WTC11 (cell line): ENCODE measurements at regions not wholly inside any gene's neighbourhood (a gene's known extent, or its start where the extent isn't known, plus 50 kb on each side); places are given as distances from the start of the nearest gene placed in this dataset.
"Not testable (repeated sequence)": the region's sequence is repeated elsewhere in the genome, so short reads cannot be mapped to it uniquely, and the experiment has no call there.

Source experiments
- ATF3 ChIP-seq: sonication (generic); formaldehyde crosslinking; conservative IDR thresholded peaks from 2 replicates; pipeline ENCODE4 v1.8.1; 2022; ENCODE audit warnings: mild to moderate bottlenecking, missing genetic modification reagents
- ATF6 ChIP-seq: sonication (generic); formaldehyde crosslinking; IDR thresholded peaks from 2 replicates; pipeline ENCODE4 v1.8.1; 2023; ENCODE audit warnings: mild to moderate bottlenecking, missing genetic modification reagents
- CTCF ChIP-seq: fragments of 200-600 bp; IDR thresholded peaks from 2 replicates; pipeline ENCODE4 v1.8.0; 2022; ENCODE audit warnings: antibody characterized with exemption
- ETV6 ChIP-seq: sonication (generic); formaldehyde crosslinking; IDR thresholded peaks from 2 replicates; pipeline ENCODE4 v1.8.1; 2022; ENCODE audit warnings: mild to moderate bottlenecking, missing genetic modification reagents
- MAX ChIP-seq: sonication (generic); formaldehyde crosslinking; IDR thresholded peaks from 2 replicates; pipeline ENCODE4 v1.8.0; 2022; ENCODE audit warnings: mild to moderate bottlenecking, missing genetic modification reagents
- MLX ChIP-seq: sonication (generic); formaldehyde crosslinking; IDR thresholded peaks from 2 replicates; pipeline ENCODE4 v1.8.1; 2023; ENCODE audit warnings: mild to moderate bottlenecking, missing genetic modification reagents, moderate library complexity
- NFYB ChIP-seq: sonication (generic); formaldehyde crosslinking; conservative IDR thresholded peaks from 2 replicates; pipeline ENCODE4 v1.8.0; 2022; ENCODE audit warnings: low read depth, missing genetic modification reagents
- TCF7 ChIP-seq: sonication (generic); formaldehyde crosslinking; IDR thresholded peaks from 2 replicates; pipeline ENCODE4 v1.8.0; 2022; ENCODE audit warnings: mild to moderate bottlenecking, low read depth, missing genetic modification reagents, moderate library complexity
- TEAD1 ChIP-seq: sonication (generic); formaldehyde crosslinking; IDR thresholded peaks from 2 replicates; pipeline ENCODE4 v1.8.0; 2022; ENCODE audit warnings: mild to moderate bottlenecking, missing genetic modification reagents
- TEAD4 ChIP-seq: sonication (generic); formaldehyde crosslinking; IDR thresholded peaks from 2 replicates; pipeline ENCODE4 v1.8.0; 2022; ENCODE audit warnings: mild to moderate bottlenecking, missing genetic modification reagents
- USF2 ChIP-seq: sonication (generic); formaldehyde crosslinking; IDR thresholded peaks from 2 replicates; pipeline ENCODE4 v1.8.1; 2023; ENCODE audit warnings: mild to moderate bottlenecking, missing genetic modification reagents, moderate library complexity
- ZBTB21 ChIP-seq: sonication (generic); formaldehyde crosslinking; IDR thresholded peaks from 2 replicates; pipeline ENCODE4 v1.8.1; 2023; ENCODE audit warnings: mild to moderate bottlenecking, missing genetic modification reagents, borderline replicate concordance
- ZNF138 ChIP-seq: sonication (generic); formaldehyde crosslinking; conservative IDR thresholded peaks from 2 replicates; pipeline ENCODE4 v1.8.1; 2022; ENCODE audit warnings: mild to moderate bottlenecking, moderate library complexity, missing genetic modification reagents
- ZNF232 ChIP-seq: sonication (generic); formaldehyde crosslinking; IDR thresholded peaks from 2 replicates; pipeline ENCODE4 v1.8.0; 2022; ENCODE audit warnings: mild to moderate bottlenecking, missing genetic modification reagents

GRCh38 chr3:171923668-171924067 lies 80.5 kb downstream of the TMEM212 start:
- not testable (repeated sequence) for TF ChIP-seq ATF3; CTCF; TEAD4 (CRISPR knock-in tag); ETV6 (CRISPR knock-in tag); MLX (CRISPR knock-in tag); MAX (CRISPR knock-in tag); ZNF232; TEAD1 (CRISPR knock-in tag); USF2 (CRISPR knock-in tag); NFYB; ATF6 (CRISPR knock-in tag); ZBTB21 (CRISPR knock-in tag); ZNF138 (CRISPR knock-in tag); TCF7 (CRISPR knock-in tag)
